Testis (tissue), 2 donors: ENCODE measurements at regions not wholly inside any gene's neighbourhood (a gene's known extent, or its start where the extent isn't known, plus 50 kb on each side); places are given as distances from the start of the nearest gene placed in this dataset.
A peak's percentile ranks its signal among the peaks of the same experiment; 100 is the strongest.

ENCODE experiments used
- DNase-seq: peaks from one replicate; pipeline ENCODE4 v3.0.0-alpha.2; 2019
- H3K27ac ChIP-seq, 2 donors: fragments of 200-600 bp; sonication (generic); one replicate each; pipeline ENCODE4 v1.5.1; 2019
- H3K27me3 ChIP-seq: fragments of 200-600 bp; sonication (generic); one replicate; pipeline ENCODE4 v1.5.1; 2019
- H3K36me3 ChIP-seq: fragments of 200-600 bp; sonication (generic); one replicate; pipeline ENCODE4 v1.5.1; 2017; ENCODE audit warnings: low read depth; ENCODE audit errors: missing control alignments
- H3K4me1 ChIP-seq: fragments of 200-600 bp; sonication (generic); one replicate; pipeline ENCODE4 v1.5.1; 2019
- H3K4me3 ChIP-seq, 2 donors: fragments of 200-600 bp; sonication (generic); one replicate each; pipeline ENCODE4 v1.5.1; 2017 to 2019
- H3K9me3 ChIP-seq: fragments of 200-600 bp; sonication (generic); one replicate; pipeline ENCODE4 v1.5.1; 2017
- POLR2A ChIP-seq: fragments of 450-650 bp; IDR thresholded peaks from one replicate; pipeline ENCODE4 v1.6.1; 2017; ENCODE audit warnings: antibody characterized with exemption, mild to moderate bottlenecking, moderate library complexity
- WGBS, 2 donors: methylation state at CpG; one replicate each; pipeline ENCODE4 v1.1.5; 2018; 5-methylcytosine and 5-hydroxymethylcytosine counted together
- intact Hi-C: fragments of 100-400 bp; cut with DNase I; formaldehyde crosslinking; loops from one replicate; pipeline ENCODE4 v1.15.1; 2023; ENCODE audit warnings: low total_unique reads
- TF ChIP-seq, protein P1 (sequence below), 3 experiments: fragments of 450-650 bp in 2 of 3; fragments of 200-600 bp in 1 of 3; sonication (generic) in 1 of 3; IDR thresholded peaks; one replicate each; pipeline ENCODE4 v1.5.1; 2016 to 2019; ENCODE audit warnings: antibody characterized with exemption in 3 of 3, mild to moderate bottlenecking in 2 of 3, moderate library complexity in 1 of 3

GRCh38 chrX:148354916-148355315, 145.5 kb upstream of the AFF2 start:
- TF ChIP-seq, protein P1, sequence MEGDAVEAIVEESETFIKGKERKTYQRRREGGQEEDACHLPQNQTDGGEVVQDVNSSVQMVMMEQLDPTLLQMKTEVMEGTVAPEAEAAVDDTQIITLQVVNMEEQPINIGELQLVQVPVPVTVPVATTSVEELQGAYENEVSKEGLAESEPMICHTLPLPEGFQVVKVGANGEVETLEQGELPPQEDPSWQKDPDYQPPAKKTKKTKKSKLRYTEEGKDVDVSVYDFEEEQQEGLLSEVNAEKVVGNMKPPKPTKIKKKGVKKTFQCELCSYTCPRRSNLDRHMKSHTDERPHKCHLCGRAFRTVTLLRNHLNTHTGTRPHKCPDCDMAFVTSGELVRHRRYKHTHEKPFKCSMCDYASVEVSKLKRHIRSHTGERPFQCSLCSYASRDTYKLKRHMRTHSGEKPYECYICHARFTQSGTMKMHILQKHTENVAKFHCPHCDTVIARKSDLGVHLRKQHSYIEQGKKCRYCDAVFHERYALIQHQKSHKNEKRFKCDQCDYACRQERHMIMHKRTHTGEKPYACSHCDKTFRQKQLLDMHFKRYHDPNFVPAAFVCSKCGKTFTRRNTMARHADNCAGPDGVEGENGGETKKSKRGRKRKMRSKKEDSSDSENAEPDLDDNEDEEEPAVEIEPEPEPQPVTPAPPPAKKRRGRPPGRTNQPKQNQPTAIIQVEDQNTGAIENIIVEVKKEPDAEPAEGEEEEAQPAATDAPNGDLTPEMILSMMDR (IDR thresholded peaks at IDR 0.05), result no peak
- TF ChIP-seq POLR2A, result no peak
- intact Hi-C loops, result no loop called here
- no peaks in the 10 kb centered on the region for H3K4me1 ChIP-seq
- H3K27me3 ChIP-seq, result no peaks in the 10 kb centered on the region
- DNase-seq, result no peak
- no peaks in the 10 kb centered on the region for H3K9me3 ChIP-seq
- no peak overlapping the region for H3K27ac ChIP-seq
- WGBS, 2 donors, result 63 to 100% methylated on average over 1 of the region's 1 CpG
- H3K36me3 ChIP-seq, result no peaks in the 10 kb centered on the region
- no peak overlapping the region for H3K4me3 ChIP-seq

DNA sequence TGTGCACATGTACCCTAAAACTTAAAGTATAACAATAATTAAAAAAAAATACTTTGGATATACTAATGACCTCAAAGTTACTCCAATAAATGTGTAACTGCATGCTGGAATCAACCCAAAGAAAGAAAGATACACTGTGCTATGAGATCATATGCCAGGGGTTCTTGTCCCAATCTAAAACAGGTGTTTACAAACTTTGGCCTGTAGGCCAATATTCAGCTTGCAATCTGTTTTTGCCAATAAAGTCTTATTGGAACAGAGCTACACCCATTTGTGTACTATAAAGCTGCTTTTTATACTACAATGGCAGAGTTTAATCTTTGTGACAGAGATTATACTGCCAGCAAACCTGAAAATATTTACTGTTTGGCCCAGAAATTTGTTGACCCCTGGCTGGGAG, 138.8 kb upstream of the AFF2 start:
- no peaks in the 10 kb centered on the region for H3K36me3 ChIP-seq

DNA sequence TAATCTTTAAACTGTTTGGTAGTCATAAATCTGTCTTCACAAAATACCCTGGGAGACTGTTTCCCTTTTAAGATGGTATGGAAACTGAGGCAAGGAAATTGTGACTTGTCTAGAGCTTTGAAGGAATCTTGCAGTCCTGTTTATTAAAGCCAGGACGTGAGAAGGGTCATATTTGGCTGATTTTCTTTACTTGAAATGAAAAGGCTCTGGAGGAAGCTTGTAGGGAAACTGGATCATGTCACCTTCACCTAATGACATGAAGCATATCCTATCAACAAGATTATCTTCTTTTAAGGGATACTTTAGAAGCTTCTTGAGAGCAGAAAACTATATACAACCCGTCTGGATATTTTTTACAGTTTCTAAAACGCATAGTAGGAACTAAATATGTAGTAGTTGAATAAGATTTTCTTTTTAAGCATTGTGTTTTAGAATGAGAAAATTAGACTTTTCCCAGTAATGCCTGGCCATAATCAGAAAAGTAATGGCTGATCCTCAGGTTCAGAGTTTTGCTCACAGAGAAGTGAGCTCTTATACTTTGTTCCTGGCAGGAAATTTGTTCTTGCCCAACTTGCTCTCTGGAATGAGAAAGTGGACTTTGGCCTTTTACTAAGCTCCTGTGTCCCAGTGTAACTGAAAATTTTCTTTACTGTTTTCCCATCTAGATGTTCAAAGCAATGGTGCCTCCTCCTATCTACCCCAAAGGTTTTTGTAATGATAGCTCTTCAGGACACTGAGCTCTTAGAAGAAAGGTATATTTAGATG, 136.8 kb upstream of the AFF2 start:
- Histone ChIP-seq H3K4me1 (peaks cover 6% of the 10 kb centered on the region), H3K36me3 (no peaks in the 10 kb centered on the region), H3K27ac (peak overlapping the region; percentile 74 to 84), H3K27me3 (no peaks in the 10 kb centered on the region), H3K9me3 (no peaks in the 10 kb centered on the region), H3K4me3 (no peak overlapping the region)
- WGBS, 2 donors, result 70 to 74% methylated on average over 3 of the region's 3 CpGs
- intact Hi-C loops, result no loop called here
- TF ChIP-seq, protein P1 (IDR thresholded peaks at IDR 0.05), result no peak
- TF ChIP-seq POLR2A, result no peak
- DNase-seq, result no peak

More for the DNA sequence above, 138.8 kb upstream of the AFF2 start:
- no peak for TF ChIP-seq POLR2A
- TF ChIP-seq, protein P1 (IDR thresholded peaks at IDR 0.05), result no peak
- Histone ChIP-seq H3K4me3 (no peak overlapping the region), H3K27me3 (no peaks in the 10 kb centered on the region), H3K27ac (no peak overlapping the region), H3K9me3 (no peaks in the 10 kb centered on the region), H3K4me1 (peaks cover 6% of the 10 kb centered on the region)
- intact Hi-C loops, result no loop called here
- no peak for DNase-seq

- peaks cover 6% of the 10 kb centered on the region for H3K4me1 ChIP-seq
- H3K36me3 ChIP-seq, result no peaks in the 10 kb centered on the region
- intact Hi-C loops, result no loop called here
- no peak overlapping the region for H3K4me3 ChIP-seq
- peak; percentile 24 for DNase-seq
- no peak for TF ChIP-seq POLR2A
- TF ChIP-seq, protein P1 (IDR thresholded peaks at IDR 0.05), result no peak
- no peaks in the 10 kb centered on the region for H3K9me3 ChIP-seq
- H3K27me3 ChIP-seq, result no peaks in the 10 kb centered on the region
- 37% methylated on average over 2 of the region's 2 CpGs for WGBS, 2 donors
- H3K27ac ChIP-seq, result peak overlapping the region; percentile 74 to 89
These were observed 135.2 kb upstream of the AFF2 start for GRCh38 chrX:148365233-148365632.

GRCh38 chrX:148371291-148371690, 129.1 kb upstream of the AFF2 start:
- H3K9me3 ChIP-seq, result no peaks in the 10 kb centered on the region
- TF ChIP-seq, protein P1 (IDR thresholded peaks at IDR 0.05), result no peak
- no peak for TF ChIP-seq POLR2A
- no peaks in the 10 kb centered on the region for H3K36me3 ChIP-seq
- intact Hi-C loops, result no loop called here
- DNase-seq, result no peak
- H3K27ac ChIP-seq, result no peak overlapping the region
- H3K4me3 ChIP-seq, result no peak overlapping the region
- 67 to 87% methylated on average over 3 of the region's 3 CpGs for WGBS, 2 donors
- H3K27me3 ChIP-seq, result no peaks in the 10 kb centered on the region
- no peaks in the 10 kb centered on the region for H3K4me1 ChIP-seq
